ENCODE measurements at regions not wholly inside any gene's neighbourhood (a gene's known extent, or its start where the extent isn't known, plus 50 kb on each side); places are given as distances from the start of the nearest gene placed in this dataset.

DNA sequence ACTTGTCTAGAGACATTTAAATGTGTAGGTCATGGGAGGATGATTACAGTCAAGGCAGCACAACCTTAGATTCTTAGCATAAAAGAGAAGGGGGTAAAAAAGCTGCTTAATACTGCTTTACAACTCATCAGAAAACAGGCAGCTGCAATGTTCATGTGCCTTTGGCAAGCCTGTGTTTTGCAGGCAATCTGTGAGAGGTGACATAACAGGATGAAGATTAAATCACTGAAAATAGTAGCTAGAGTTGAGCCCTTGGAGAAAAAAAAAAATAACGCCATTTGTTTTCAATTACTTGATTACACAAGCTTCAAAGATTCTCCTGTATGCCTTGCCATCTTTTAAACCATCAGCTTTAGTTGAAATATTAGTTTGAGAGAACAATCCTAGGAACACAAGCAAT, 847.6 kb upstream of the LCORL start:
- TF ChIP-seq, protein P1, sequence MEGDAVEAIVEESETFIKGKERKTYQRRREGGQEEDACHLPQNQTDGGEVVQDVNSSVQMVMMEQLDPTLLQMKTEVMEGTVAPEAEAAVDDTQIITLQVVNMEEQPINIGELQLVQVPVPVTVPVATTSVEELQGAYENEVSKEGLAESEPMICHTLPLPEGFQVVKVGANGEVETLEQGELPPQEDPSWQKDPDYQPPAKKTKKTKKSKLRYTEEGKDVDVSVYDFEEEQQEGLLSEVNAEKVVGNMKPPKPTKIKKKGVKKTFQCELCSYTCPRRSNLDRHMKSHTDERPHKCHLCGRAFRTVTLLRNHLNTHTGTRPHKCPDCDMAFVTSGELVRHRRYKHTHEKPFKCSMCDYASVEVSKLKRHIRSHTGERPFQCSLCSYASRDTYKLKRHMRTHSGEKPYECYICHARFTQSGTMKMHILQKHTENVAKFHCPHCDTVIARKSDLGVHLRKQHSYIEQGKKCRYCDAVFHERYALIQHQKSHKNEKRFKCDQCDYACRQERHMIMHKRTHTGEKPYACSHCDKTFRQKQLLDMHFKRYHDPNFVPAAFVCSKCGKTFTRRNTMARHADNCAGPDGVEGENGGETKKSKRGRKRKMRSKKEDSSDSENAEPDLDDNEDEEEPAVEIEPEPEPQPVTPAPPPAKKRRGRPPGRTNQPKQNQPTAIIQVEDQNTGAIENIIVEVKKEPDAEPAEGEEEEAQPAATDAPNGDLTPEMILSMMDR (CRISPR knock-in tag; IDR thresholded peaks at IDR 0.05) = no peak
- TF ChIP-seq JARID2 (CRISPR knock-in tag; IDR thresholded peaks at IDR 0.05; ENCODE audit: insufficient replicate concordance) (no peak), EP300 (IDR thresholded peaks at IDR 0.05; ENCODE audit: low read depth in 2 of 2, low read length in 2 of 2) (no peak), EP300 (CRISPR knock-in tag; IDR thresholded peaks at IDR 0.05; ENCODE audit: borderline replicate concordance) (no peak), HOXA9 (CRISPR knock-in tag; IDR thresholded peaks at IDR 0.05; ENCODE audit: borderline replicate concordance) (no peak), JUNB (CRISPR knock-in tag; IDR thresholded peaks at IDR 0.05; ENCODE audit: borderline replicate concordance) (no peak)

All from HepG2 (cell line).